GM18498 (cell line): ENCODE measurements at regions not wholly inside any gene's neighbourhood (a gene's known extent, or its start where the extent isn't known, plus 50 kb on each side); places are given as distances from the start of the nearest gene placed in this dataset.

Experiments
- ATAC-seq: cut with Tn5 transposase; IDR thresholded peaks from one replicate; pipeline ENCODE4 v1.9.1; 2021; ENCODE audit warnings: mild to moderate bottlenecking, moderate library complexity; ENCODE audit not compliant: unreplicated experiment

- no peak for ATAC-seq
Measured at GRCh38 chr9:79173932-79174331, 397.8 kb upstream of the TLE4 start.

- ATAC-seq: no peak
Measured at GRCh38 chr9:79176014-79176697, 395.6 kb upstream of the TLE4 start.

GRCh38 chr9:79184831-79185230 is 386.9 kb upstream of the TLE4 start:
- no peak for ATAC-seq

DNA sequence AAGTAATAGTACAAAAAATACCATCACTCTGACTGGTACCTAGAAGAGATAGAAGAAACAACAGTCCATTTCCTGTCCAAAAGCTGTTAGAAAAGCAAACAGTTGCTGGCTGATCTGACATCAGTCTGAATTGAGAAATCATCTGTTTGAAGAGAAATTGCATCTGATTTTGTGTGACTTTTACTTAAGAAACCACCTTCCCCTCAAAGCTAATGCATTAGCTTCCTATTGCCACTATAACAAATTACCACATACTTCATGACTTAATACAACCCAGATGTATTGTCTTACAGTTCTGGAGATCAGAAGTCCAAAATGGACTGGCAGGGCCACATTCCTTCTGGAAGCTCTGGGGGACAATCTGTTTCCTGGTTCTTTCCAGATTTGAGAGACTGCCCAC is 385.9 kb upstream of the TLE4 start:
- no peak for ATAC-seq

GRCh38 chr9:79189511-79189924 is 382.2 kb upstream of the TLE4 start:
- no peak for ATAC-seq

DNA sequence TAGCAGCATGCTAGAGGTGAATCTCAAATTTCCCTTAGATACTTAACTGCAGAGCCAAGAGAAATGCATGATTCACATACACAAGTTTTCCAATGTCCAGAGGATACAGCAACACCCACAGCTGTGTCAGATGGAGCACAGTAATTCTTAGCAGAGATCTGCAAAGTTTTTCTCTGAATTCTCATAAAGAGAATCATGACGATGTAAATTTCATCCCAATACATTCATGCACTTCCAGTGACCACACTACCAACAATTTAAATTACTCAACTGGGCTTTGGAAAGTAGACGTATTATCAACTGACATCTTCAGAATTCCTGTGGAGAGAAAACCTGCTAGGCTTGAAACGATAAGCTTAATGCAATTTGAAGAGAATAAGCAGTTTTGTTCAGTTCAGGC is 378.8 kb upstream of the TLE4 start:
- ATAC-seq: no peak

- ATAC-seq: no peak
Measured at GRCh38 chr9:79193501-79194223, 378.1 kb upstream of the TLE4 start.

- no peak for ATAC-seq
Measured at GRCh38 chr9:79195879-79196278, 375.9 kb upstream of the TLE4 start.

GRCh38 chr9:79196606-79197005 is 375.2 kb upstream of the TLE4 start:
- ATAC-seq: no peak

DNA sequence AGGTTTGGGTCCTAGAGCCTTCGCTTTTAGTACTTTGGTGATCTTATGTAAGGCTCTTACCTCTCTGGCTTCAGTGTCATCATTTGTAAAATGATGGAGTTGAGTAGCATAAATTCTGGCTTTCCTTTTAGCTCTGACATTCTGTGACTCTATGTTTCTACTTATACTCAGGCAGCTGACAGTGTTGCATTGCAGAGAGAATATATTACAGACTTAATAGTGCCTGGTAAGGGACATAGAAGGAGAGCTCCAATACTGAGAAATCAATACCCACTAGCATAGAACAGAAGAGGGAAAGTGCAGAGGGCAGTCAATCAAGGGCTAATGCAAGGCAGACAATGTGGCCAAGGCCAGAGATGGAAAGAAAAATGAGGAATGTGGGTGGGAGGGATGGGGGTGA is 371.4 kb upstream of the TLE4 start:
- ATAC-seq: no peak

GRCh38 chr9:79201636-79202035 is 370.1 kb upstream of the TLE4 start:
- no peak for ATAC-seq

DNA sequence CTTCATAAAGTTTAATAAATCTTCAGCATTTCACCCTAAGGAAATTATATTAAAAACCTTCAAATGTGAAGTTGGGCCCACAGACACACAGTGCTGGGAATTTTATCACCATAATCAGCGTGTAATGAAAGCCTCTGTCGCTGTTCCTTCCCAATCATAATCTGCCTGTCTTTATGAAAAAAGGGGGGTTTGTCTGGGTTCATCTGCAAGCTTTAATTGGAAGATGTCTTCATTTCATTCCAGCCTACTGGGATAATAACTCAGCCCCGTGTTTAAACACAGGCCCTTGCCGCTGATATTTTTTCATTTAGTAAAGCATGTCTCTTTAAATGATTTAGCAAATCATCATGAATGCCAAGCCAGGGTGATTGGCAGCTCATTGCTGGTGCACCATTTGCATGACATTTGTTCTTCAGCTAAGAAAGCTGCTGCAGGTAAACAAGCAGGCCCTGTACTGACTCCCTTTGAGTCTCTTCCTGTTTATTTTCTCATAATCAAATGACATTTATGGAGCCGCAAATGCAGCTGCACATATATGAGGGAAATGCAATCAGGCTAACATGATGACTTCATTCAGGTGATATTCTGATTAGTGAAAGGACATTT is 362.9 kb upstream of the TLE4 start:
- ATAC-seq: no peak

GRCh38 chr9:79210541-79211243 is 361.1 kb upstream of the TLE4 start:
- no peak for ATAC-seq

GRCh38 chr9:79213417-79214125 is 358.2 kb upstream of the TLE4 start:
- no peak for ATAC-seq

DNA sequence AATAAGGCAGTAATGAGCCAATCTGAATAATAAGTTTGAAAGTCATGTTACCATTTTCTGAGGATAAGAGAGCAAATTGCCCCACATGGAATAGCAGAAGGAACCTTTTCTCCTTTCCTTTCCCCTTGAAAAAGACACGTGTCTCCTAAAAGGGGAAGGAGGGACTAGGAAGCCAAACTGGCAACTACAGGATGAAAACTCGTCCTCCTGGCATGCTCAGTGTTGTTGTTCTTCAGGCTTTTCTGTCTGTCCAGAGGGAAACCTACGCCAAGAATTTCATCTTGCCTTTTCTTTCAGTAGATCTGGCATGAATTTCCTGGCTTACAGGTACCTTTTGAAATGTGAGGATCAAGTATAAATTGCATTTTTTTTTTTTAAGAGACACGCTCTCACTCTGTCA is 355.9 kb upstream of the TLE4 start:
- no peak for ATAC-seq

DNA sequence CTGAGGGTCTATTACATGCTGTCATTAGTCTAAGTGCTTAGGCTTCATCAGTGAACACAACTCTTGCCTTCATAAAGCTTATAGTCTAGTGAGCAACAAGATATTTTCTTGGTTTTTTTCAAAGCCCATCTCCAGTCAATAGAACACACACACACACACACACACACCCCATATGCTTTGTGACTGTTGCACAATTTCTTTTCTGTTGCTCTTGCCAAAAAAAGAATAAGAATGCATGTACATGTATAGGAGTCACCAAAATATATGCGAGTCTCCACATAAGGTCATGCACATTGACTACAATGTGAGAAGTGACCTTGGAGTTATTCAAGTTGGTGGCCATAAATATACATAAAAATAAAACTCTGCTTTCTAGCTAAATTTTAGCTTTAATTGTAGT is 351.5 kb upstream of the TLE4 start:
- ATAC-seq: no peak

- ATAC-seq: no peak
Measured at GRCh38 chr9:79220666-79221065, 351.1 kb upstream of the TLE4 start.

DNA sequence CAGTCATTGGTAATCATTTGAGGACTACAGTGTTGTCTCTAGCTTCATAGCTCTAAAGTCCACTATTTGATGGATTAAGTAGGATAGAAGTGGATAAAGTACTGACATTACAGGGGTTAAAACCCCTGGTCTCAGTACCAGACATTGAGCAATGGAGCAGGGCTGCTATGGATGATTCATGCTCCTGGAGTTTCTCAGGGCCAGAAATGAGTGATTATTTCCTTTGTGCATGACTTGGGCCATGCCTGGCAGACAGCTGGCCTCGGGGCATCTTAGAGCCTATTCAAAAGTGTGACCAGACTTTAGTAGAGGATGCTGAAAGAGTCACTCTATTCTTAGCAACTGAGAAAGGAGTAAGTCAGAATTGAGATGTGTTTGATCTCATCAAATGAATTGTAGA is 350.7 kb upstream of the TLE4 start:
- no peak for ATAC-seq

DNA sequence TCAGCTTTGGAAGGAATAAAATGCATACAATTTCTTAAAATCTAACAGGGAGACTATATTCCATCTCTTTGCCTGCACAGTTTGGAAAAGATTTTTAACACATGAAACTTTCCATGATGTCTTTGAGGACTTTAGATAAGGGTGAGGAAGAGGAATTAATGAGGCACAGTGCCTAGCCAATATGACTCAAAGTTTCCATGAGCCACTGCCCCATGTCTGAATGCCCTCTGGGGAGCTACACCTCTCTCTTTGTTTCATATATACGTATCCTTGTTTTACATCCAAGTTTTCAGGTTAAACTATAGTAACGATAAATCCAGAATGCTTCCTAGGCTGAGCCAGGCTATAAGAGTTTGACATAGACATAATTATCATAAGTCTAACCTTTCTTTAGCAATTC is 349.3 kb upstream of the TLE4 start:
- no peak for ATAC-seq

- ATAC-seq: no peak
Measured at GRCh38 chr9:79224672-79225433, 346.9 kb upstream of the TLE4 start.
